Neural cell (in vitro differentiated cells): ENCODE measurements at regions not wholly inside any gene's neighbourhood (a gene's known extent, or its start where the extent isn't known, plus 50 kb on each side); places are given as distances from the start of the nearest gene placed in this dataset.

Experiments
- CTCF ChIP-seq: fragments of 450-650 bp; IDR thresholded peaks from 2 replicates; pipeline ENCODE4 v1.5.1; 2014; ENCODE audit warnings: antibody characterized with exemption, mild to moderate bottlenecking, moderate library complexity; ENCODE audit not compliant: poor library complexity, severe bottlenecking
- EZH2 ChIP-seq: fragments of 200-600, 300-800 bp; shearing (Covaris generic), sonication (generic); IDR thresholded peaks from 2 replicates; pipeline ENCODE4 v1.6.1; 2014; ENCODE audit warnings: antibody characterized with exemption, low read length, borderline replicate concordance, mild to moderate bottlenecking; ENCODE audit not compliant: insufficient read depth, poor library complexity, severe bottlenecking
- POLR2AphosphoS5 ChIP-seq: IDR thresholded peaks from 2 replicates; pipeline ENCODE4 v1.6.1; 2012
- SMC3 ChIP-seq: fragments of 450-650 bp; conservative IDR thresholded peaks from 2 replicates; pipeline ENCODE4 v1.6.1; 2014; ENCODE audit warnings: antibody characterized with exemption, mild to moderate bottlenecking, moderate library complexity; ENCODE audit not compliant: poor library complexity

GRCh38 chr5:51099173-51099853 lies 283.9 kb upstream of the ISL1 start:
- no peak for TF ChIP-seq EZH2
- TF ChIP-seq POLR2AphosphoS5 = no peak
- TF ChIP-seq CTCF = no peak
- TF ChIP-seq SMC3 = no peak
